Fibroblast of lung (primary cell): ENCODE measurements at regions not wholly inside any gene's neighbourhood (a gene's known extent, or its start where the extent isn't known, plus 50 kb on each side); places are given as distances from the start of the nearest gene placed in this dataset.
A peak's percentile ranks its signal among the peaks of the same experiment; 100 is the strongest.

ENCODE experiments used
- DNase-seq, 2 donors: peaks; one replicate each; pipeline versions ENCODE4 v3.0.0 to v3.0.0-alpha.2; 2010; ENCODE audit warnings: low read depth in 2 of 2
- H2AFZ ChIP-seq: 2 replicates; pipeline ENCODE4 v1.5.1; 2012; ENCODE audit warnings: low read length, control low read depth, inconsistent platforms
- H3K27ac ChIP-seq: 2 replicates; pipeline ENCODE4 v1.5.1; 2011; ENCODE audit warnings: low read length, control low read depth; ENCODE audit not compliant: insufficient read depth
- H3K27me3 ChIP-seq: 2 replicates; pipeline ENCODE4 v1.5.1; 2011; ENCODE audit warnings: mild to moderate bottlenecking, low read length; ENCODE audit not compliant: control insufficient read depth, insufficient read depth
- H3K36me3 ChIP-seq: 2 replicates; pipeline ENCODE4 v1.5.1; 2011; ENCODE audit warnings: low read length; ENCODE audit not compliant: control insufficient read depth, insufficient read depth
- H3K4me1 ChIP-seq: 2 replicates; pipeline ENCODE4 v1.5.1; 2011; ENCODE audit warnings: low read length; ENCODE audit not compliant: control insufficient read depth, insufficient read depth; ENCODE audit errors: extremely low read depth
- H3K4me2 ChIP-seq: 2 replicates; pipeline ENCODE4 v1.5.1; 2011; ENCODE audit warnings: low read length, control low read depth; ENCODE audit not compliant: insufficient read depth; ENCODE audit errors: extremely low read depth
- H3K4me3 ChIP-seq, 4 experiments: fragments of 200-600 bp in 1 of 4; sonication (generic) in 1 of 4; replicated peaks in 1 of 4; 2 replicates each; pipeline ENCODE4 v1.5.1; 2011 to 2016; ENCODE audit warnings: low read length in 4 of 4, low read depth in 3 of 4, mild to moderate bottlenecking in 3 of 4, control low read depth in 2 of 4, inconsistent platforms in 1 of 4, mixed read lengths in 1 of 4; ENCODE audit not compliant: insufficient read depth in 1 of 4; ENCODE audit errors: control extremely low read depth in 1 of 4
- H3K79me2 ChIP-seq: 2 replicates; pipeline ENCODE4 v1.5.1; 2012; ENCODE audit warnings: mild to moderate bottlenecking, low read length, inconsistent platforms; ENCODE audit not compliant: control insufficient read depth, insufficient read depth
- H3K9ac ChIP-seq: 2 replicates; pipeline ENCODE4 v1.5.1; 2011; ENCODE audit warnings: mild to moderate bottlenecking, low read length, control low read depth; ENCODE audit not compliant: insufficient read depth
- H3K9me3 ChIP-seq: 2 replicates; pipeline ENCODE4 v1.5.1; 2012; ENCODE audit warnings: low read depth, low read length; ENCODE audit not compliant: control insufficient read depth, insufficient read depth
- H4K20me1 ChIP-seq: 2 replicates; pipeline ENCODE4 v1.5.1; 2011; ENCODE audit warnings: low read length; ENCODE audit not compliant: control insufficient read depth, insufficient read depth; ENCODE audit errors: extremely low read depth
- EZH2 ChIP-seq: IDR thresholded peaks from 2 replicates; pipeline ENCODE4 v1.5.1; 2012; ENCODE audit warnings: low read length, control low read depth, mild to moderate bottlenecking; ENCODE audit errors: missing control alignments
- TF ChIP-seq, protein P1 (sequence below), 2 donors: IDR thresholded peaks in 1 of 2; conservative IDR thresholded peaks in 1 of 2; 1 replicate in 1 of 2; 2 replicates in 1 of 2; pipeline ENCODE4 v1.5.1; 2011 to 2012; ENCODE audit warnings: low read length in 2 of 2, control low read depth in 1 of 2, inconsistent platforms in 1 of 2, low read depth in 1 of 2, mild to moderate bottlenecking in 1 of 2

DNA sequence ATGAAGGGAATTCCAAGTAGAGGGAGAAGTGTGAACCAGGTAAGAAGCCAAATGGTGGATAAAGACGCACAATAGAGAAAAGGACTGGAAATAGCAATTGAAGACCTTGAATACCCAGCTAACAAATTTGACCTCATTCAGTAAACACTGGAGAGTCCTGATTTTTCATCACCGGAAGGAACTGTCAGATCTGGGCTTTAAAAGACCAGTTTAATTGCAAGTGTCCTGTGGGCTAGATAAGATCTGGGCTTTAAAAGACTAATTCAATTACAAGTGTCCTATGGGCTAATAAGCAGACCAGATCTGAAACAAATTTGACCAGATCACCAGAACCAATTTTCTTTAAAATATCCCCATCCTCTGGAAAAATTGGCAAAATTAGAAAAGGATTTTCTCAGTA lies 380.0 kb downstream of the ACTL7B start:
- Histone ChIP-seq H3K4me2 (no peak overlapping the region), H3K4me3 (no peak overlapping the region), H4K20me1 (no peaks in the 10 kb centered on the region), H2AFZ (no peak overlapping the region), H3K27me3 (no peaks in the 10 kb centered on the region), H3K4me1 (peaks cover 33% of the 10 kb centered on the region), H3K27ac (no peak overlapping the region), H3K36me3 (no peaks in the 10 kb centered on the region), H3K79me2 (no peaks in the 10 kb centered on the region), H3K9ac (no peak overlapping the region), H3K9me3 (no peaks in the 10 kb centered on the region)
- TF ChIP-seq EZH2, result no peak
- TF ChIP-seq, protein P1, sequence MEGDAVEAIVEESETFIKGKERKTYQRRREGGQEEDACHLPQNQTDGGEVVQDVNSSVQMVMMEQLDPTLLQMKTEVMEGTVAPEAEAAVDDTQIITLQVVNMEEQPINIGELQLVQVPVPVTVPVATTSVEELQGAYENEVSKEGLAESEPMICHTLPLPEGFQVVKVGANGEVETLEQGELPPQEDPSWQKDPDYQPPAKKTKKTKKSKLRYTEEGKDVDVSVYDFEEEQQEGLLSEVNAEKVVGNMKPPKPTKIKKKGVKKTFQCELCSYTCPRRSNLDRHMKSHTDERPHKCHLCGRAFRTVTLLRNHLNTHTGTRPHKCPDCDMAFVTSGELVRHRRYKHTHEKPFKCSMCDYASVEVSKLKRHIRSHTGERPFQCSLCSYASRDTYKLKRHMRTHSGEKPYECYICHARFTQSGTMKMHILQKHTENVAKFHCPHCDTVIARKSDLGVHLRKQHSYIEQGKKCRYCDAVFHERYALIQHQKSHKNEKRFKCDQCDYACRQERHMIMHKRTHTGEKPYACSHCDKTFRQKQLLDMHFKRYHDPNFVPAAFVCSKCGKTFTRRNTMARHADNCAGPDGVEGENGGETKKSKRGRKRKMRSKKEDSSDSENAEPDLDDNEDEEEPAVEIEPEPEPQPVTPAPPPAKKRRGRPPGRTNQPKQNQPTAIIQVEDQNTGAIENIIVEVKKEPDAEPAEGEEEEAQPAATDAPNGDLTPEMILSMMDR (conservative IDR thresholded peaks at IDR 0.05 in 1 of 2, IDR thresholded peaks at IDR 0.05 in 1 of 2; ENCODE audit: low read depth in 1 of 2, low read length in 2 of 2), result no peak
- DNase-seq, result no peak

- H3K4me2 ChIP-seq, result no peak overlapping the region
- no peak overlapping the region for H3K27ac ChIP-seq
- H3K4me3 ChIP-seq, result no peak overlapping the region
- H3K79me2 ChIP-seq, result no peaks in the 10 kb centered on the region
- peak in 1 of 2 donors; percentile 60 for DNase-seq
- TF ChIP-seq EZH2, result no peak
- TF ChIP-seq, protein P1 (conservative IDR thresholded peaks at IDR 0.05 in 1 of 2, IDR thresholded peaks at IDR 0.05 in 1 of 2; ENCODE audit: low read depth in 1 of 2, low read length in 2 of 2), result no peak
- H4K20me1 ChIP-seq, result no peaks in the 10 kb centered on the region
- peaks cover 41% of the 10 kb centered on the region for H3K4me1 ChIP-seq
- no peaks in the 10 kb centered on the region for H3K9me3 ChIP-seq
- H2AFZ ChIP-seq, result no peak overlapping the region
- no peaks in the 10 kb centered on the region for H3K27me3 ChIP-seq
- H3K9ac ChIP-seq, result no peak overlapping the region
- no peaks in the 10 kb centered on the region for H3K36me3 ChIP-seq
Measured at GRCh38 chr9:108474356-108474755, 381.4 kb downstream of the ACTL7B start.

DNA sequence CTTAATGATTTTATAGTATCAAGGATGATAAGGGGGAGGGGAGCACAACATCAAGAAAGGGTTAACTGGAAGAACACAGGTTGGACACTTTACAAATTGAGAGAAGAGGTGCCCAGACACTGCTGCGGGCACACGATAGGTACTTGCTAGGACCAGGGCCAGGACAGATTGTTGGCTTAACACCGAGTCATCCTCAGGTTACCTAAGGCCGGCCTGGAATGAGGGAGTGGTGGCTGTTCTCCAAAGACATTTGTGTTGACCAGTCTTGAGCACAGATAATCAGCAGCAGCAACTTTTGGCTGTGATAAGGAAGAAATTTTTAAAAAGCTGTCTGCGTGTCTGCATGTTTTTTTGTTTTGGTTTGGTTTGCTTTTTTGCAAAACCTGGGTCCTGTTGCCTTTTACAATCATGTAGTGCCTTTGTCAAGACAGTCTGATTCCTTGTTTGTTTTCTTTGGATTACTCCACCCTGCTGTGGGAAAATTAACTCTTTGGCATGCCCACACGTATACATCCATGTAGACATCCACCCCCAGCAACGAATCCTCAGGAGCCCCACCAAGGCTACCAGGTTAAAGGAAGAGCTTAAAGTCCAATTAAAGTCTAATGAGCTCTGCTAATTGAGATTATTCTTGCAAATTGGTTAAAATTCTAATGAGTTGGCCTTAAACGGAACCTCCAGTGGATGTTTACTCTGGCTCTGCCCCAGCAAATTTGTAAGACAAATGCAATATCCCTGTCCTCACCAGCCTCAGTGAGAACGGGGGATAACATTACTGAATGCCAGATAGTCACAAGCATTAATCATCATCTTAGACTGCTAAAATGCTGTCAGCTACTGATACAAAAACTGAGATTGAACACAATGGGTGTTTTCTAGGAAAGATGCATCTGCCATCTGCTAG lies 382.3 kb downstream of the ACTL7B start:
- no peaks in the 10 kb centered on the region for H3K36me3 ChIP-seq
- H3K4me1 ChIP-seq, result peaks cover 42% of the 10 kb centered on the region
- H3K4me3 ChIP-seq, result no peak overlapping the region
- peak; percentile 84 to 88 for DNase-seq
- peak overlapping the region; percentile 28 for H3K4me2 ChIP-seq
- no peak overlapping the region for H3K9ac ChIP-seq
- H3K9me3 ChIP-seq, result no peaks in the 10 kb centered on the region
- H4K20me1 ChIP-seq, result no peaks in the 10 kb centered on the region
- H3K27ac ChIP-seq, result no peak overlapping the region
- TF ChIP-seq, protein P1 (conservative IDR thresholded peaks at IDR 0.05 in 1 of 2, IDR thresholded peaks at IDR 0.05 in 1 of 2; ENCODE audit: low read depth in 1 of 2, low read length in 2 of 2), result no peak
- TF ChIP-seq EZH2, result no peak
- no peaks in the 10 kb centered on the region for H3K79me2 ChIP-seq
- no peaks in the 10 kb centered on the region for H3K27me3 ChIP-seq
- no peak overlapping the region for H2AFZ ChIP-seq
